Activated CD4-positive, alpha-beta T cell treated with anti-CD3 and anti-CD28 coated beads for 36 hours (primary cell): ENCODE measurements at regions not wholly inside any gene's neighbourhood (a gene's known extent, or its start where the extent isn't known, plus 50 kb on each side); places are given as distances from the start of the nearest gene placed in this dataset.
"Not testable (repeated sequence)": the region's sequence is repeated elsewhere in the genome, so short reads cannot be mapped to it uniquely, and the experiment has no call there.

Source experiments
- ATAC-seq: fragments of 200-7000 bp; cut with Tn5 transposase; one replicate; pipeline ENCODE4 v1.10.0; 2021; ENCODE audit warnings: mild to moderate bottlenecking, moderate library complexity
- CTCF ChIA-PET: fragments of 350-600 bp; sonication (Branson Sonifier 250); formaldehyde crosslinking; loops from one replicate; lab custom pipeline; 2021; ENCODE audit warnings: antibody characterized with exemption; lab: Charles Lee
- POLR2A ChIA-PET: fragments of 350-600 bp; sonication (Branson Sonifier 250); formaldehyde crosslinking; loops from one replicate; lab custom pipeline; 2021; ENCODE audit warnings: antibody characterized with exemption, inconsistent platforms; lab: Charles Lee
- DNase-seq: peaks from one replicate; pipeline ENCODE4 v3.0.0-alpha.2; 2020
- H3K27ac Mint-ChIP-seq: one replicate; pipeline ENCODE4 v1.8.0; 2021; ENCODE audit warnings: mixed read lengths
- H3K27me3 Mint-ChIP-seq: one replicate; pipeline ENCODE4 v1.8.0; 2021; ENCODE audit warnings: mixed read lengths
- H3K36me3 Mint-ChIP-seq: one replicate; pipeline ENCODE4 v1.8.0; 2021; ENCODE audit warnings: low read depth, mixed read lengths
- H3K4me1 Mint-ChIP-seq: one replicate; pipeline ENCODE4 v1.8.0; 2021; ENCODE audit warnings: mixed read lengths
- H3K4me3 Mint-ChIP-seq: one replicate; pipeline ENCODE4 v1.8.0; 2021; ENCODE audit warnings: mild to moderate bottlenecking, moderate library complexity, mixed read lengths
- H3K9me3 Mint-ChIP-seq: one replicate; pipeline ENCODE4 v1.8.0; 2021; ENCODE audit warnings: low read depth, mixed read lengths
- intact Hi-C, 2 experiments: fragments of 100-400 bp; cut with DNase I in 1 of 2; cut with micrococcal nuclease in 1 of 2; formaldehyde crosslinking; loops; one replicate each; pipeline versions ENCODE4 v1.14.2 to v1.15.1; 2022 to 2024; cut with DNase I, micrococcal nuclease

- POLR2A ChIA-PET, result no interaction called here
- Mint-ChIP-seq H3K4me3 (no peak overlapping the region), H3K27ac (no peak overlapping the region), H3K27me3 (no peaks in the 10 kb centered on the region), H3K36me3 (no peaks in the 10 kb centered on the region), H3K4me1 (no peaks in the 10 kb centered on the region), H3K9me3 (no peaks in the 10 kb centered on the region)
- intact Hi-C loops, result no loop called here
- DNase-seq, result no peak
- CTCF ChIA-PET, result no interaction called here
- no peak for ATAC-seq
Observed at GRCh38 chr2:125310657-125311364, 1285.7 kb downstream of the CNTNAP5 start.

- CTCF ChIA-PET, result no interaction called here
- POLR2A ChIA-PET, result no interaction called here
- no peak for DNase-seq
- no peaks in the 10 kb centered on the region for H3K36me3 Mint-ChIP-seq
- H3K27ac Mint-ChIP-seq, result no peak overlapping the region
- no peaks in the 10 kb centered on the region for H3K27me3 Mint-ChIP-seq
- H3K9me3 Mint-ChIP-seq, result peaks cover 4% of the 10 kb centered on the region
- no peak overlapping the region for H3K4me3 Mint-ChIP-seq
- intact Hi-C loops, result no loop called here
- no peak for ATAC-seq
- H3K4me1 Mint-ChIP-seq, result no peaks in the 10 kb centered on the region
Observed at GRCh38 chr2:125312342-125312741, 1287.3 kb downstream of the CNTNAP5 start.

GRCh38 chr2:125313806-125314205 is 1288.7 kb downstream of the CNTNAP5 start:
- H3K36me3 Mint-ChIP-seq, result no peaks in the 10 kb centered on the region
- H3K27ac Mint-ChIP-seq, result no peak overlapping the region
- no peaks in the 10 kb centered on the region for H3K27me3 Mint-ChIP-seq
- peaks cover 4% of the 10 kb centered on the region for H3K9me3 Mint-ChIP-seq
- ChIA-PET CTCF (interaction anchor here (0.6 kb wide), 1 partner anchor 31 kb away, joined by 3 read pairs; no protein-coding TSS in a partner anchor), POLR2A (no interaction called here)
- H3K4me3 Mint-ChIP-seq, result no peak overlapping the region
- DNase-seq, result no peak
- H3K4me1 Mint-ChIP-seq, result no peaks in the 10 kb centered on the region
- intact Hi-C loops, result no loop called here
- no peak for ATAC-seq

GRCh38 chr2:125318740-125319139 is 1293.7 kb downstream of the CNTNAP5 start:
- ATAC-seq (no peak), DNase-seq (no peak)
- H3K36me3 Mint-ChIP-seq, result no peaks in the 10 kb centered on the region
- intact Hi-C loops, result no loop called here
- H3K4me3 Mint-ChIP-seq, result no peak overlapping the region
- peaks cover 4% of the 10 kb centered on the region for H3K9me3 Mint-ChIP-seq
- no peaks in the 10 kb centered on the region for H3K27me3 Mint-ChIP-seq
- ChIA-PET POLR2A (no interaction called here), CTCF (no interaction called here)
- H3K4me1 Mint-ChIP-seq, result no peaks in the 10 kb centered on the region
- no peak overlapping the region for H3K27ac Mint-ChIP-seq

- Mint-ChIP-seq H3K36me3 (no peaks in the 10 kb centered on the region), H3K9me3 (peaks cover 2% of the 10 kb centered on the region), H3K4me1 (no peaks in the 10 kb centered on the region), H3K27me3 (no peaks in the 10 kb centered on the region), H3K27ac (no peak overlapping the region), H3K4me3 (no peak overlapping the region)
- CTCF ChIA-PET, result no interaction called here
- DNase-seq, result no peak
- intact Hi-C loops, result no loop called here
- POLR2A ChIA-PET, result no interaction called here
- no peak for ATAC-seq
Observed at GRCh38 chr2:125324273-125324672, 1299.2 kb downstream of the CNTNAP5 start.

GRCh38 chr2:125330133-125330532 is 1305.0 kb downstream of the CNTNAP5 start:
- Mint-ChIP-seq H3K4me1 (no peaks in the 10 kb centered on the region), H3K36me3 (no peaks in the 10 kb centered on the region), H3K9me3 (peaks cover 5% of the 10 kb centered on the region), H3K27ac (no peak overlapping the region), H3K27me3 (no peaks in the 10 kb centered on the region), H3K4me3 (no peak overlapping the region)
- POLR2A ChIA-PET, result no interaction called here
- no peak for ATAC-seq
- CTCF ChIA-PET, result no interaction called here
- DNase-seq, result no peak
- intact Hi-C loops, result no loop called here

GRCh38 chr2:125341353-125341752 is 1314.6 kb upstream of the GYPC start:
- Mint-ChIP-seq H3K4me1 (no peaks in the 10 kb centered on the region), H3K9me3 (peaks cover 9% of the 10 kb centered on the region)

GRCh38 chr2:125353542-125353941 is 1302.4 kb upstream of the GYPC start:
- CTCF ChIA-PET, ATAC-seq, POLR2A ChIA-PET, DNase-seq, H3K27ac Mint-ChIP-seq, intact Hi-C loops, H3K36me3 Mint-ChIP-seq, H3K4me3 Mint-ChIP-seq, H3K27me3 Mint-ChIP-seq, H3K4me1 Mint-ChIP-seq: not testable (repeated sequence)
- H3K9me3 Mint-ChIP-seq, result peaks cover 15% of the 10 kb centered on the region

More at GRCh38 chr2:125341353-125341752, 1314.6 kb upstream of the GYPC start:
- H3K27me3 Mint-ChIP-seq, result no peaks in the 10 kb centered on the region
- intact Hi-C loops, result no loop called here
- no peak for ATAC-seq
- ChIA-PET POLR2A (no interaction called here), CTCF (no interaction called here)
- H3K27ac Mint-ChIP-seq, result no peak overlapping the region
- no peak for DNase-seq
- no peak overlapping the region for H3K4me3 Mint-ChIP-seq
- no peaks in the 10 kb centered on the region for H3K36me3 Mint-ChIP-seq

- no peak overlapping the region for H3K4me3 Mint-ChIP-seq
- intact Hi-C loops, result no loop called here
- H3K36me3 Mint-ChIP-seq, result no peaks in the 10 kb centered on the region
- POLR2A ChIA-PET, result no interaction called here
- H3K4me1 Mint-ChIP-seq, result no peaks in the 10 kb centered on the region
- ATAC-seq (no peak), DNase-seq (no peak)
- CTCF ChIA-PET, result no interaction called here
- no peaks in the 10 kb centered on the region for H3K27me3 Mint-ChIP-seq
- H3K27ac Mint-ChIP-seq, result no peak overlapping the region
- H3K9me3 Mint-ChIP-seq, result peaks cover 8% of the 10 kb centered on the region
Observed at GRCh38 chr2:125364192-125364983, 1291.6 kb upstream of the GYPC start.

- Mint-ChIP-seq H3K4me1 (no peaks in the 10 kb centered on the region), H3K27ac (no peak overlapping the region), H3K27me3 (no peaks in the 10 kb centered on the region), H3K9me3 (peaks cover 6% of the 10 kb centered on the region), H3K36me3 (no peaks in the 10 kb centered on the region), H3K4me3 (no peak overlapping the region)
- DNase-seq, result no peak
- no peak for ATAC-seq
- POLR2A ChIA-PET, result no interaction called here
- CTCF ChIA-PET, result no interaction called here
- intact Hi-C loops, result no loop called here
Observed at GRCh38 chr2:125364984-125365265, 1291.0 kb upstream of the GYPC start.

GRCh38 chr2:125371867-125372266 is 1284.1 kb upstream of the GYPC start:
- Mint-ChIP-seq H3K27me3 (no peaks in the 10 kb centered on the region), H3K36me3 (no peaks in the 10 kb centered on the region), H3K9me3 (peaks cover 4% of the 10 kb centered on the region), H3K4me3 (no peak overlapping the region), H3K27ac (no peak overlapping the region), H3K4me1 (no peaks in the 10 kb centered on the region)
- CTCF ChIA-PET, result no interaction called here
- intact Hi-C loops, result no loop called here
- DNase-seq, result no peak
- ATAC-seq, result no peak
- POLR2A ChIA-PET, result no interaction called here

GRCh38 chr2:125373293-125373692 is 1282.7 kb upstream of the GYPC start:
- CTCF ChIA-PET, result no interaction called here
- no peaks in the 10 kb centered on the region for H3K4me1 Mint-ChIP-seq
- POLR2A ChIA-PET, result no interaction called here
- H3K27me3 Mint-ChIP-seq, result no peaks in the 10 kb centered on the region
- H3K4me3 Mint-ChIP-seq, result no peak overlapping the region
- H3K36me3 Mint-ChIP-seq, result no peaks in the 10 kb centered on the region
- DNase-seq (no peak), ATAC-seq (no peak)
- peaks cover 7% of the 10 kb centered on the region for H3K9me3 Mint-ChIP-seq
- no peak overlapping the region for H3K27ac Mint-ChIP-seq
- intact Hi-C loops, result no loop called here
